K562 (cell line): ENCODE measurements at regions not wholly inside any gene's neighbourhood (a gene's known extent, or its start where the extent isn't known, plus 50 kb on each side); places are given as distances from the start of the nearest gene placed in this dataset.

Experiments used
- ATAC-seq: fragments of 200-7000 bp; cut with Tn5 transposase; 3 replicates; pipeline ENCODE4 v1.9.1; 2020; ENCODE audit warnings: moderate library complexity
- BruUV-seq: library from RNA; stranded (reverse); fragments of 400-500 nt; replicated peaks from 2 replicates; lab custom pipeline; 2021; lab: Mats Ljungman, UMichigan
- CTCF ChIA-PET: fragments of 300-600 bp; formaldehyde crosslinking; extraction: SDS; loops from one replicate; lab custom pipeline; 2021; ENCODE audit warnings: low intra/inter-chr PET ratio; lab: Yijun Ruan, JAX
- POLR2A ChIA-PET: fragments of 300-600, 350-650 bp; sonication (Branson Sonifier 250); formaldehyde crosslinking; extraction: SDS; loops from one replicate; lab custom pipeline; 2021; ENCODE audit warnings: antibody characterized with exemption, inconsistent platforms; lab: Yijun Ruan, JAX
- DNase-seq, 4 experiments: peaks; one replicate each; pipeline versions ENCODE4 v3.0.0 to v3.0.0-alpha.2; 2011 to 2018; ENCODE audit warnings: low spot score in 3 of 4, mixed read lengths in 3 of 4; ENCODE audit errors: extremely low read depth in 1 of 4
- FAIRE-seq: peaks from 2 replicates; lab custom pipeline; 2011; peaks lifted over from hg19 to GRCh38; lab: Jason Lieb, UNC
- H2AFZ ChIP-seq: 2 replicates; pipeline ENCODE4 v1.6.0; 2011; ENCODE audit warnings: low read depth, low read length, control low read depth, inconsistent platforms
- H3K27ac ChIP-seq: fragments of 200-600 bp; 3 replicates; pipeline ENCODE4 v1.8.0; 2011; ENCODE audit warnings: low read depth, mild to moderate bottlenecking, control low read depth, inconsistent platforms, low read length, moderate library complexity, mixed read lengths; ENCODE audit errors: extremely low read depth
- H3K27me3 ChIP-seq, 2 experiments: fragments of 300-600 bp in 1 of 2; 2 replicates in 1 of 2; 3 replicates in 1 of 2; pipeline versions ENCODE4 v1.6.0 to v1.8.0; 2011; ENCODE audit warnings: inconsistent platforms in 2 of 2, low read length in 2 of 2, mild to moderate bottlenecking in 1 of 2, mixed read lengths in 1 of 2, moderate library complexity in 1 of 2; ENCODE audit not compliant: control insufficient read depth in 2 of 2, insufficient read depth in 2 of 2
- H3K36me3 ChIP-seq: fragments of 300-600 bp; 3 replicates; pipeline ENCODE4 v1.8.0; 2011; ENCODE audit warnings: mild to moderate bottlenecking, low read length, inconsistent platforms; ENCODE audit not compliant: control insufficient read depth, insufficient read depth
- H3K4me1 ChIP-seq, 2 experiments: fragments of 200-600 bp in 1 of 2; replicated peaks in 1 of 2; 2 replicates in 1 of 2; 3 replicates in 1 of 2; pipeline versions ENCODE4 v1.5.1 to v1.8.0; 2011; ENCODE audit warnings: inconsistent platforms in 2 of 2, low read length in 2 of 2, mild to moderate bottlenecking in 1 of 2, mixed read lengths in 1 of 2, moderate library complexity in 1 of 2; ENCODE audit not compliant: control insufficient read depth in 2 of 2, insufficient read depth in 2 of 2
- H3K4me2 ChIP-seq: 2 replicates; pipeline ENCODE4 v1.6.1; 2011; ENCODE audit warnings: low read length, control low read depth, inconsistent platforms, mixed read lengths; ENCODE audit not compliant: insufficient read depth
- H3K4me3 ChIP-seq: fragments of 200-600 bp; sonication (generic), shearing (Covaris generic); 2 replicates; pipeline ENCODE4 v1.5.1; 2016; ENCODE audit warnings: control low read depth, inconsistent platforms
- H3K79me2 ChIP-seq: fragments of 200-600 bp; 3 replicates; pipeline ENCODE4 v1.8.0; 2011; ENCODE audit warnings: low read length, inconsistent platforms; ENCODE audit not compliant: control insufficient read depth, insufficient read depth
- H3K9ac ChIP-seq, 2 experiments: 2 replicates each; pipeline versions ENCODE4 v1.6.0 to v1.6.1; 2011; ENCODE audit warnings: low read depth in 2 of 2, low read length in 2 of 2, control low read depth in 1 of 2, inconsistent platforms in 1 of 2, mild to moderate bottlenecking in 1 of 2, mixed read lengths in 1 of 2; ENCODE audit not compliant: insufficient read depth in 1 of 2
- H3K9me1 ChIP-seq: one replicate; pipeline ENCODE4 v1.6.0; 2011; ENCODE audit warnings: inconsistent platforms, mild to moderate bottlenecking, low read length, moderate library complexity; ENCODE audit not compliant: control insufficient read depth, insufficient read depth
- H3K9me3 ChIP-seq: replicated peaks from 2 replicates; pipeline ENCODE4 v1.5.1; 2011; ENCODE audit warnings: low read depth, low read length, inconsistent platforms; ENCODE audit not compliant: control insufficient read depth, insufficient read depth
- H4K20me1 ChIP-seq: replicated peaks from 2 replicates; pipeline ENCODE4 v1.6.1; 2011; ENCODE audit warnings: low read length, inconsistent platforms, mixed read lengths; ENCODE audit not compliant: control insufficient read depth, insufficient read depth
- CREBBP ChIP-seq: IDR thresholded peaks from one replicate; pipeline ENCODE4 v1.6.1; 2012; ENCODE audit warnings: low read depth, mild to moderate bottlenecking, control low read depth, inconsistent platforms, low read length
- DIDO1 ChIP-seq: fragments of 450-650 bp; IDR thresholded peaks from 2 replicates; pipeline ENCODE4 v1.6.1; 2016; ENCODE audit warnings: low read depth, missing biosample characterization, missing genetic modification characterization
- KLF16 ChIP-seq: IDR thresholded peaks from 2 replicates; pipeline ENCODE4 v1.6.1; 2016; ENCODE audit warnings: antibody characterized with exemption
- SAP30 ChIP-seq: fragments of 200-600 bp; sonication (generic); IDR thresholded peaks from 2 replicates; pipeline ENCODE4 v1.6.1; 2012; ENCODE audit warnings: borderline replicate concordance, low read depth, mild to moderate bottlenecking, moderate library complexity, low read length, control low read depth, inconsistent platforms; ENCODE audit not compliant: insufficient read depth, poor library complexity, severe bottlenecking
- WGBS: fragments of 100-300 bp; shearing (Covaris generic); methylation state at CpG from one replicate; pipeline ENCODE4 v1.1.6; 2016; ENCODE audit warnings: low coverage, mixed read lengths; ENCODE audit not compliant: insufficient coverage; ENCODE audit errors: missing lambda C conversion rate; 5-methylcytosine and 5-hydroxymethylcytosine counted together
- in situ Hi-C: fragments of 300-500 bp; cut with MboI; formaldehyde crosslinking; loops from 4 replicates; pipeline ENCODE4 v1.15.0; 2018; ENCODE audit warnings: inconsistent platforms, mixed read lengths
- intact Hi-C: fragments of 100-400 bp; cut with micrococcal nuclease; formaldehyde crosslinking; loops from 2 replicates; pipeline ENCODE4 v1.14.2; 2022
- TF ChIP-seq, protein P1 (sequence below): sonication (generic); formaldehyde crosslinking; IDR thresholded peaks from 2 replicates; pipeline ENCODE4 v1.8.0; 2022; ENCODE audit warnings: mild to moderate bottlenecking, missing genetic modification reagents, borderline replicate concordance

- WGBS, result 14% methylated on average over 3 of the region's 3 CpGs
- Histone ChIP-seq H3K9me1 (no peaks in the 10 kb centered on the region), H3K9ac (no peak overlapping the region), H3K4me3 (no peak overlapping the region), H3K79me2 (no peaks in the 10 kb centered on the region), H3K9me3 (no peaks in the 10 kb centered on the region), H2AFZ (no peak overlapping the region), H3K27ac (no peak overlapping the region), H4K20me1 (no peaks in the 10 kb centered on the region), H3K36me3 (no peaks in the 10 kb centered on the region), H3K27me3 (peaks cover 5 to 13% of the 10 kb centered on the region in 2 experiments; a peak in 4 of 5 replicates), H3K4me2 (no peak overlapping the region), H3K4me1 (peaks cover 0 to 4% of the 10 kb centered on the region in 2 experiments; a peak in 1 of 5 replicates)
- FAIRE-seq, result peak; percentile 74
- no peak for DNase-seq
- POLR2A ChIA-PET, result interaction anchor here (0.8 kb wide), 1 partner anchor 15 kb away, joined by 3 read pairs; no protein-coding TSS in a partner anchor
- CTCF ChIA-PET, result no interaction called here
- no peak for ATAC-seq
- intact Hi-C loops, result no loop called here
- TF ChIP-seq, protein P1, sequence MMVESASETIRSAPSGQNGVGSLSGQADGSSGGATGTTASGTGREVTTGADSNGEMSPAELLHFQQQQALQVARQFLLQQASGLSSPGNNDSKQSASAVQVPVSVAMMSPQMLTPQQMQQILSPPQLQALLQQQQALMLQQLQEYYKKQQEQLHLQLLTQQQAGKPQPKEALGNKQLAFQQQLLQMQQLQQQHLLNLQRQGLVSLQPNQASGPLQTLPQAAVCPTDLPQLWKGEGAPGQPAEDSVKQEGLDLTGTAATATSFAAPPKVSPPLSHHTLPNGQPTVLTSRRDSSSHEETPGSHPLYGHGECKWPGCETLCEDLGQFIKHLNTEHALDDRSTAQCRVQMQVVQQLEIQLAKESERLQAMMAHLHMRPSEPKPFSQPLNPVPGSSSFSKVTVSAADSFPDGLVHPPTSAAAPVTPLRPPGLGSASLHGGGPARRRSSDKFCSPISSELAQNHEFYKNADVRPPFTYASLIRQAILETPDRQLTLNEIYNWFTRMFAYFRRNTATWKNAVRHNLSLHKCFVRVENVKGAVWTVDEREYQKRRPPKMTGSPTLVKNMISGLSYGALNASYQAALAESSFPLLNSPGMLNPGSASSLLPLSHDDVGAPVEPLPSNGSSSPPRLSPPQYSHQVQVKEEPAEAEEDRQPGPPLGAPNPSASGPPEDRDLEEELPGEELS, result no peak
- TF ChIP-seq KLF16 (no peak), DIDO1 (tag) (no peak), SAP30 (no peak), CREBBP (no peak)
- BruUV-seq, result no TSS peak
- in situ Hi-C loops, result loop anchor here (25.0 kb wide), 1 partner anchor 684 kb away; the partner anchor contains the start of gene ERMN
Observed at GRCh38 chr2:158021226-158021625, 80.5 kb upstream of the UPP2 start.
